HCT116 (cell line): ENCODE measurements at regions not wholly inside any gene's neighbourhood (a gene's known extent, or its start where the extent isn't known, plus 50 kb on each side); places are given as distances from the start of the nearest gene placed in this dataset.

Experiments used
- ATAC-seq: fragments of 200-7000 bp; cut with Tn5 transposase; 2 replicates; pipeline ENCODE4 v1.9.1; 2020; ENCODE audit warnings: mild to moderate bottlenecking, moderate library complexity
- BruUV-seq: library from RNA; stranded (reverse); fragments of 400-500 nt; replicated peaks from 2 replicates; lab custom pipeline; 2021; lab: Mats Ljungman, UMichigan
- CTCF ChIA-PET: fragments of 300-600 bp; sonication (Branson Sonifier 250); formaldehyde crosslinking; loops from one replicate; lab custom pipeline; 2021; ENCODE audit warnings: antibody characterized with exemption; lab: Charles Lee
- POLR2A ChIA-PET: fragments of 300-600, 350-600 bp; sonication (Branson Sonifier 250); formaldehyde crosslinking; loops from one replicate; lab custom pipeline; 2021; ENCODE audit warnings: antibody characterized with exemption; lab: Charles Lee
- RAD21 ChIA-PET, 2 experiments: fragments of 300-600 bp; sonication (Branson Sonifier 250); formaldehyde crosslinking; loops; one replicate each; lab custom pipeline; 2023; ENCODE audit warnings: low total read pairs in 2 of 2; ENCODE audit not compliant: uncharacterized antibody in 2 of 2, unreplicated experiment in 2 of 2, low non-redundant PET in 1 of 2; lab: Charles Lee
- DNase-seq: peaks from one replicate; pipeline ENCODE4 v3.0.0-alpha.2; 2010; ENCODE audit warnings: low read depth, low spot score
- H2AFZ ChIP-seq: fragments of 200-600 bp; shearing (Covaris generic), sonication (generic); 2 replicates; pipeline ENCODE4 v1.6.1; 2017; ENCODE audit warnings: low read depth, mixed run types, mixed read lengths, antibody characterized with exemption, low read length; ENCODE audit not compliant: poor library complexity, severe bottlenecking
- H3K27ac ChIP-seq: 2 replicates; pipeline ENCODE4 v1.5.1; 2012; ENCODE audit warnings: low read depth, low read length
- H3K27me3 ChIP-seq: fragments of 200-600 bp; sonication (generic); 2 replicates; pipeline ENCODE4 v1.6.1; 2016; ENCODE audit warnings: mixed run types, low read length, mixed read lengths; ENCODE audit not compliant: insufficient read depth
- H3K36me3 ChIP-seq, 2 experiments: fragments of 200-500 bp in 1 of 2; fragments of 200-600 bp in 1 of 2; sonication (Bioruptor generic) in 1 of 2; sonication (generic) in 1 of 2; 2 replicates each; pipeline versions ENCODE4 v1.5.1 to v1.6.1; 2014 to 2016; ENCODE audit warnings: low read length in 2 of 2, inconsistent platforms in 1 of 2, mixed read lengths in 1 of 2, mixed run types in 1 of 2; ENCODE audit not compliant: insufficient read depth in 2 of 2, control insufficient read depth in 1 of 2
- H3K4me1 ChIP-seq, 2 experiments: fragments of 200-600 bp in 1 of 2; sonication (generic) in 1 of 2; 2 replicates each; pipeline versions ENCODE4 v1.5.1 to v1.6.1; 2012 to 2017; ENCODE audit warnings: low read length in 2 of 2, inconsistent platforms in 1 of 2, mild to moderate bottlenecking in 1 of 2, mixed read lengths in 1 of 2, mixed run types in 1 of 2, moderate library complexity in 1 of 2; ENCODE audit not compliant: insufficient read depth in 2 of 2, control insufficient read depth in 1 of 2
- H3K4me2 ChIP-seq: fragments of 200-600 bp; sonication (generic); 2 replicates; pipeline ENCODE4 v1.6.1; 2017; ENCODE audit warnings: mixed run types, low read length, mixed read lengths
- H3K4me3 ChIP-seq, 2 experiments: fragments of 200-600 bp in 1 of 2; sonication (generic) in 1 of 2; replicated peaks in 1 of 2; 2 replicates each; pipeline ENCODE4 v1.5.1; 2011 to 2016; ENCODE audit warnings: low read length in 2 of 2, control low read depth in 1 of 2, low read depth in 1 of 2, mild to moderate bottlenecking in 1 of 2, mixed read lengths in 1 of 2, mixed run types in 1 of 2
- H3K79me2 ChIP-seq: fragments of 200-600 bp; sonication (generic); 2 replicates; pipeline ENCODE4 v1.6.1; 2017; ENCODE audit warnings: mild to moderate bottlenecking, mixed run types, low read length, moderate library complexity, mixed read lengths; ENCODE audit not compliant: insufficient read depth
- H3K9ac ChIP-seq: fragments of 200-600 bp; sonication (generic); 2 replicates; pipeline ENCODE4 v1.6.1; 2016; ENCODE audit warnings: low read length, mixed read lengths
- H3K9me2 ChIP-seq: fragments of 200-600 bp; sonication (generic), shearing (Covaris generic); 2 replicates; pipeline ENCODE4 v1.6.1; 2017; ENCODE audit warnings: mixed run types, mild to moderate bottlenecking, moderate library complexity; ENCODE audit not compliant: insufficient read depth
- H3K9me3 ChIP-seq, 2 experiments: fragments of 200-500 bp in 1 of 2; fragments of 200-600 bp in 1 of 2; sonication (Bioruptor generic) in 1 of 2; sonication (generic) in 1 of 2; 2 replicates each; pipeline ENCODE4 v1.6.1; 2014 to 2017; ENCODE audit warnings: low read length in 2 of 2, mixed read lengths in 2 of 2, inconsistent platforms in 1 of 2, low read depth in 1 of 2, mild to moderate bottlenecking in 1 of 2, mixed run types in 1 of 2, moderate library complexity in 1 of 2; ENCODE audit not compliant: control insufficient read depth in 1 of 2, insufficient read depth in 1 of 2
- H4K20me1 ChIP-seq: fragments of 200-600 bp; sonication (generic), shearing (Covaris generic); 2 replicates; pipeline ENCODE4 v1.6.1; 2017; ENCODE audit warnings: mixed run types, mild to moderate bottlenecking, moderate library complexity; ENCODE audit not compliant: insufficient read depth
- CEBPB ChIP-seq: IDR thresholded peaks from 2 replicates; pipeline ENCODE4 v1.6.1; 2012; ENCODE audit warnings: low read depth
- EZH2 ChIP-seq: fragments of 200-600 bp; sonication (generic); IDR thresholded peaks from 2 replicates; pipeline ENCODE4 v1.6.1; 2017; ENCODE audit warnings: antibody characterized with exemption, mixed run types
- EZH2phosphoT487 ChIP-seq: fragments of 200-600 bp; IDR thresholded peaks from 2 replicates; pipeline ENCODE4 v1.6.1; 2018; ENCODE audit warnings: antibody characterized with exemption, borderline replicate concordance
- FOSL1 ChIP-seq: IDR thresholded peaks from 2 replicates; pipeline ENCODE4 v1.6.1; 2012; ENCODE audit warnings: low read depth
- JUND ChIP-seq: IDR thresholded peaks from 2 replicates; pipeline ENCODE4 v1.6.1; 2012
- SIN3A ChIP-seq: IDR thresholded peaks from 2 replicates; pipeline ENCODE4 v1.6.1; 2012; ENCODE audit warnings: low read depth
- SP1 ChIP-seq: IDR thresholded peaks from 2 replicates; pipeline ENCODE4 v1.6.1; 2012; ENCODE audit warnings: low read depth
- TCF7L2 ChIP-seq: IDR thresholded peaks from 2 replicates; pipeline ENCODE4 v1.7.0; 2011; ENCODE audit warnings: borderline replicate concordance, inconsistent platforms; ENCODE audit not compliant: insufficient read depth, insufficient read length; ENCODE audit errors: extremely low read depth
- YY1 ChIP-seq: IDR thresholded peaks from 2 replicates; pipeline ENCODE4 v1.6.1; 2011; ENCODE audit warnings: low read length, low read depth, moderate library complexity, mild to moderate bottlenecking; ENCODE audit not compliant: insufficient replicate concordance; ENCODE audit errors: extremely low read depth
- ZFX ChIP-seq: fragments of 450-650 bp; IDR thresholded peaks from 2 replicates; pipeline ENCODE4 v1.6.1; 2017
- intact Hi-C: fragments of 100-400 bp; cut with micrococcal nuclease; formaldehyde crosslinking; loops from 2 replicates; pipeline ENCODE4 v1.10.0; 2022
- TF ChIP-seq, protein P1 (sequence below): IDR thresholded peaks from 2 replicates; pipeline ENCODE4 v1.6.1; 2011; ENCODE audit warnings: mild to moderate bottlenecking, low read length, moderate library complexity; ENCODE audit not compliant: insufficient replicate concordance; ENCODE audit errors: extremely low read depth
- TF ChIP-seq, protein P2 (sequence below), 3 experiments: fragments of 200-600 bp in 1 of 3; sonication (generic) in 1 of 3; IDR thresholded peaks in 2 of 3; conservative IDR thresholded peaks in 1 of 3; 2 replicates each; pipeline ENCODE4 v1.5.1; 2012 to 2017; ENCODE audit warnings: low read depth in 2 of 3, low read length in 2 of 3, antibody characterized with exemption in 1 of 3, borderline replicate concordance in 1 of 3, control low read depth in 1 of 3, mild to moderate bottlenecking in 1 of 3, mixed read lengths in 1 of 3, mixed run types in 1 of 3, moderate library complexity in 1 of 3; ENCODE audit not compliant: insufficient read depth in 1 of 3

DNA sequence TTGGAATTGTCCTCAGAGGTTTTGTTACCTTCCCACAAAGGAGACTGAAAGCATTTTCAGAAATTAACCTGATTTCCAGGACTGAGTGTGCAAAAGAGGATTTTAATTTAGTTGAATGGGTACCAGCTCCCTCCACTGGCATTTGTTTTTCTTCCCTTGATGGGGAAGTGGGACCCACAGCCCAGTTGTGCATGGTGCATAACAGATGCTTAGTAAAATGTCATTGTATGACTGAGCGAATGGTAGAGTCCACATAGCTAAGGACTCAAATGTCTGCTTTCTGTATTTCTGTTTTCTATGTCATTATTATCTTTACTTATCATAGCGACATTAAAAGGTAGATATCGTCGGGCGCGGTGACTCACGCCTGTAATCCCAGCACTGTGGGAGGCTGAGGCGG lies 75.5 kb upstream of the RAPH1 start (continued):
- TF ChIP-seq YY1 (no peak), EZH2phosphoT487 (no peak), FOSL1 (no peak), SIN3A (no peak), SP1 (no peak), TCF7L2 (no peak), ZFX (no peak)

DNA sequence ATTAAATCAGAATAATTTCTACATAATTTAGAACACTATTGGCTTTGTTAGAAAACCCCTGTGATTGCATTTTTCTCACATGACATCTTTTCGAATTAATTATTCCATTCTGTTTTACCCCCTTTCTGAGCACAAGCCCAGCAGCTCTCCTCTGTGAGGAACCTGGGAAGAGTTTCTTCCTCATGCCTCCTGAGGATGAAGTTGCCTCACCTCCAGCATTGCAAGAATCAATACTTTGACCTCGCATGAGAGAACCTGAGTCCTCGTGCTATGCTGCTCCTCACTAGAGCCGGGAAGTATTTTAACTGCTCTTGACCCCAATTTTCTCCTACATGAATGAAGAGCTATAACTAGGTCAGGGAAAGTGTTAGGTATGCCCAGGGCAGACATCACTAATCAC lies 77.1 kb upstream of the RAPH1 start:
- intact Hi-C loops, result no loop called here
- Histone ChIP-seq H3K4me2 (no peak overlapping the region), H3K79me2 (no peaks in the 10 kb centered on the region), H3K27me3 (no peaks in the 10 kb centered on the region), H3K9me2 (no peaks in the 10 kb centered on the region), H3K9me3 (no peaks in the 10 kb centered on the region), H3K4me3 (no peak overlapping the region), H3K4me1 (no peaks in the 10 kb centered on the region), H3K27ac (no peak overlapping the region), H3K36me3 (no peaks in the 10 kb centered on the region), H4K20me1 (no peaks in the 10 kb centered on the region), H2AFZ (no peak overlapping the region), H3K9ac (no peak overlapping the region)
- DNase-seq (no peak), ATAC-seq (no peak)
- ChIA-PET RAD21 (no interaction called here), POLR2A (no interaction called here), CTCF (no interaction called here)
- TF ChIP-seq EZH2 (no peak), SIN3A (no peak), EZH2phosphoT487 (no peak), TCF7L2 (no peak), JUND (no peak), FOSL1 (no peak), CEBPB (no peak)
- TF ChIP-seq, protein P1, sequence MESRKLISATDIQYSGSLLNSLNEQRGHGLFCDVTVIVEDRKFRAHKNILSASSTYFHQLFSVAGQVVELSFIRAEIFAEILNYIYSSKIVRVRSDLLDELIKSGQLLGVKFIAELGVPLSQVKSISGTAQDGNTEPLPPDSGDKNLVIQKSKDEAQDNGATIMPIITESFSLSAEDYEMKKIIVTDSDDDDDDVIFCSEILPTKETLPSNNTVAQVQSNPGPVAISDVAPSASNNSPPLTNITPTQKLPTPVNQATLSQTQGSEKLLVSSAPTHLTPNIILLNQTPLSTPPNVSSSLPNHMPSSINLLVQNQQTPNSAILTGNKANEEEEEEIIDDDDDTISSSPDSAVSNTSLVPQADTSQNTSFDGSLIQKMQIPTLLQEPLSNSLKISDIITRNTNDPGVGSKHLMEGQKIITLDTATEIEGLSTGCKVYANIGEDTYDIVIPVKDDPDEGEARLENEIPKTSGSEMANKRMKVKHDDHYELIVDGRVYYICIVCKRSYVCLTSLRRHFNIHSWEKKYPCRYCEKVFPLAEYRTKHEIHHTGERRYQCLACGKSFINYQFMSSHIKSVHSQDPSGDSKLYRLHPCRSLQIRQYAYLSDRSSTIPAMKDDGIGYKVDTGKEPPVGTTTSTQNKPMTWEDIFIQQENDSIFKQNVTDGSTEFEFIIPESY, result no peak
- TF ChIP-seq, protein P2, sequence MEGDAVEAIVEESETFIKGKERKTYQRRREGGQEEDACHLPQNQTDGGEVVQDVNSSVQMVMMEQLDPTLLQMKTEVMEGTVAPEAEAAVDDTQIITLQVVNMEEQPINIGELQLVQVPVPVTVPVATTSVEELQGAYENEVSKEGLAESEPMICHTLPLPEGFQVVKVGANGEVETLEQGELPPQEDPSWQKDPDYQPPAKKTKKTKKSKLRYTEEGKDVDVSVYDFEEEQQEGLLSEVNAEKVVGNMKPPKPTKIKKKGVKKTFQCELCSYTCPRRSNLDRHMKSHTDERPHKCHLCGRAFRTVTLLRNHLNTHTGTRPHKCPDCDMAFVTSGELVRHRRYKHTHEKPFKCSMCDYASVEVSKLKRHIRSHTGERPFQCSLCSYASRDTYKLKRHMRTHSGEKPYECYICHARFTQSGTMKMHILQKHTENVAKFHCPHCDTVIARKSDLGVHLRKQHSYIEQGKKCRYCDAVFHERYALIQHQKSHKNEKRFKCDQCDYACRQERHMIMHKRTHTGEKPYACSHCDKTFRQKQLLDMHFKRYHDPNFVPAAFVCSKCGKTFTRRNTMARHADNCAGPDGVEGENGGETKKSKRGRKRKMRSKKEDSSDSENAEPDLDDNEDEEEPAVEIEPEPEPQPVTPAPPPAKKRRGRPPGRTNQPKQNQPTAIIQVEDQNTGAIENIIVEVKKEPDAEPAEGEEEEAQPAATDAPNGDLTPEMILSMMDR (IDR thresholded peaks at IDR 0.05 in 2 of 3, conservative IDR thresholded peaks at IDR 0.05 in 1 of 3; ENCODE audit: borderline replicate concordance in 1 of 3, insufficient read depth in 1 of 3, low read depth in 2 of 3, low read length in 2 of 3), result no peak
- no TSS peak for BruUV-seq
